Keratinocyte (primary cell): ENCODE measurements at regions not wholly inside any gene's neighbourhood (a gene's known extent, or its start where the extent isn't known, plus 50 kb on each side); places are given as distances from the start of the nearest gene placed in this dataset.

Experiments
- DNase-seq: peaks from one replicate; pipeline ENCODE4 v3.0.0-alpha.2; 2011; ENCODE audit warnings: low read depth, missing footprints, low spot score
- FAIRE-seq: peaks from 2 replicates; lab custom pipeline; 2011; peaks lifted over from hg19 to GRCh38; lab: Jason Lieb, UNC
- H2AFZ ChIP-seq: 2 replicates; pipeline ENCODE4 v1.6.0; 2012; ENCODE audit warnings: low read length, control low read depth, inconsistent platforms; ENCODE audit not compliant: control insufficient read depth
- H3K27ac ChIP-seq: 2 replicates; pipeline ENCODE4 v1.5.1; 2011; ENCODE audit warnings: low read length; ENCODE audit not compliant: control insufficient read depth, insufficient read depth
- H3K27me3 ChIP-seq: 3 replicates; pipeline ENCODE4 v1.6.0; 2011; ENCODE audit warnings: low read length; ENCODE audit not compliant: control insufficient read depth, insufficient read depth; ENCODE audit errors: extremely low read depth
- H3K36me3 ChIP-seq, 2 experiments: 2 replicates in 1 of 2; 3 replicates in 1 of 2; pipeline ENCODE4 v1.5.1; 2011; ENCODE audit warnings: low read length in 2 of 2, mild to moderate bottlenecking in 1 of 2; ENCODE audit not compliant: control insufficient read depth in 2 of 2, insufficient read depth in 2 of 2; ENCODE audit errors: extremely low read depth in 1 of 2
- H3K4me1 ChIP-seq: 3 replicates; pipeline ENCODE4 v1.5.1; 2011; ENCODE audit warnings: low read length; ENCODE audit not compliant: control insufficient read depth, insufficient read depth; ENCODE audit errors: extremely low read depth
- H3K4me2 ChIP-seq: 3 replicates; pipeline ENCODE4 v1.6.0; 2011; ENCODE audit warnings: low read depth, low read length; ENCODE audit not compliant: control insufficient read depth, insufficient read depth; ENCODE audit errors: extremely low read depth
- H3K4me3 ChIP-seq, 3 experiments: fragments of 200-600 bp in 1 of 3; sonication (generic) in 1 of 3; 2 replicates in 2 of 3; 3 replicates in 1 of 3; pipeline ENCODE4 v1.5.1; 2011 to 2016; ENCODE audit warnings: low read length in 3 of 3, mild to moderate bottlenecking in 3 of 3, control low read depth in 2 of 3, inconsistent platforms in 1 of 3, low read depth in 1 of 3, mixed read lengths in 1 of 3, mixed run types in 1 of 3, moderate library complexity in 1 of 3; ENCODE audit not compliant: control insufficient read depth in 2 of 3, insufficient read depth in 2 of 3; ENCODE audit errors: extremely low read depth in 1 of 3
- H3K79me2 ChIP-seq: 2 replicates; pipeline ENCODE4 v1.6.0; 2012; ENCODE audit warnings: low read length; ENCODE audit not compliant: control insufficient read depth, insufficient read depth
- H3K9ac ChIP-seq: 3 replicates; pipeline ENCODE4 v1.6.0; 2011; ENCODE audit warnings: low read length; ENCODE audit not compliant: control insufficient read depth, insufficient read depth; ENCODE audit errors: extremely low read depth
- H3K9me1 ChIP-seq: 3 replicates; pipeline ENCODE4 v1.6.0; 2011; ENCODE audit warnings: low read length; ENCODE audit not compliant: control insufficient read depth, insufficient read depth; ENCODE audit errors: extremely low read depth
- H3K9me3 ChIP-seq: 2 replicates; pipeline ENCODE4 v1.5.1; 2012; ENCODE audit warnings: low read depth, low read length; ENCODE audit not compliant: control insufficient read depth
- H4K20me1 ChIP-seq: 3 replicates; pipeline ENCODE4 v1.6.0; 2011; ENCODE audit warnings: low read length; ENCODE audit not compliant: control insufficient read depth, insufficient read depth; ENCODE audit errors: extremely low read depth
- EZH2 ChIP-seq: IDR thresholded peaks from one replicate; pipeline ENCODE4 v1.6.1; 2012; ENCODE audit warnings: inconsistent platforms, mild to moderate bottlenecking, low read length, moderate library complexity
- dilution Hi-C: fragments of 300-500 bp; cut with MboI; formaldehyde crosslinking; loops from one replicate; pipeline ENCODE4 v1.7.0; 2020; ENCODE audit warnings: low sequenced_read_pairs; ENCODE audit not compliant: extremely low pct_ligation_motif_present
- TF ChIP-seq, protein P1 (sequence below), 3 experiments: IDR thresholded peaks in 1 of 3; conservative IDR thresholded peaks in 1 of 3; optimal IDR thresholded peaks in 1 of 3; 2 replicates in 2 of 3; 3 replicates in 1 of 3; pipeline versions ENCODE3 to v1.5.1; 2011; ENCODE audit warnings: low read length in 3 of 3, mild to moderate bottlenecking in 3 of 3, moderate library complexity in 2 of 3, control low read depth in 1 of 3, inconsistent platforms in 1 of 3; ENCODE audit not compliant: insufficient read depth in 2 of 3; ENCODE audit errors: extremely low read depth in 1 of 3

DNA sequence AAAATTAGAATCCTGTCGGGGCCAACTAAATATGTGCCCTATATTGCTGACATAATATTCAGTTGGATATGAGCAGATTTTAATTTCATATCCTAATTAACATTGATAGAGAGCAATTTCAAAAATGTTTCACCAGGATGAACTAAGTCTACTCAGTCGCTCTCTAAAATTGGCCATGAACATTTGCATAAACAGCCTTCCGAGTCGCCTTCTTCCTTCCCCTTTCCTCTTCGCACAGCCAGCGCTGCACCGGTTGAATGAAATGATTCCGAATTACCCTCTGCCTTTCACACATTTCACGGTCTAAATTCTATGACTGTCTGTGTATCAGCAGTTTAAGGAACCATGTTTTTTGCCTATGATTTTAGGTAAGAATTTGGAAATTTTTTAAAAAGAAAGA, 413.7 kb downstream of the LIG4 start:
- Histone ChIP-seq H3K9me3 (no peaks in the 10 kb centered on the region), H3K79me2 (no peaks in the 10 kb centered on the region)

DNA sequence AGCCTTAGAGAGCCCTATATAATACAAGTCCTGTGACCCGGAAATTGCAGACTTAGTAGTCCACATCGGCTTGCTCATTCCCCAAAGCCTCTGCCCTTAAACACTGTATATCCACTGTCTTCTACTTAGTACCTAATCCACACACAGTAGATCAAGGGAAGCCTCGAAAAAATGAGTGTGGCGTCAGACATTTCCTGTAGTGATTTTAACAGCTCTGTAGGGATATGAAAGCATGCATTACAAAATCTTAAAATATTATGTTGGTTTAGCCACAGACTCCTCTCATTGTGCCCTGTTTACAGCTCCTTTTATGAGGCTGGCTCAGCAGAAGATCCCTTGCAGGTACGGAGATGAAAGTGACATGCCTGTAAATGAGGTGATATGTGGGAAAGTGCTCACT, 416.3 kb downstream of the LIG4 start:
- no peaks in the 10 kb centered on the region for H3K9me3 ChIP-seq
- no peak overlapping the region for H2AFZ ChIP-seq
- H3K4me2 ChIP-seq, result no peak overlapping the region
- H3K27ac ChIP-seq, result no peak overlapping the region
- H3K4me1 ChIP-seq, result no peaks in the 10 kb centered on the region
- no peaks in the 10 kb centered on the region for H3K9me1 ChIP-seq
- H3K79me2 ChIP-seq, result no peaks in the 10 kb centered on the region
- dilution Hi-C loops, result no loop called here
- no peaks in the 10 kb centered on the region for H3K36me3 ChIP-seq
- no peak overlapping the region for H3K4me3 ChIP-seq
- no peaks in the 10 kb centered on the region for H3K27me3 ChIP-seq
- FAIRE-seq (no peak), DNase-seq (no peak)
- no peak for TF ChIP-seq EZH2
- TF ChIP-seq, protein P1, sequence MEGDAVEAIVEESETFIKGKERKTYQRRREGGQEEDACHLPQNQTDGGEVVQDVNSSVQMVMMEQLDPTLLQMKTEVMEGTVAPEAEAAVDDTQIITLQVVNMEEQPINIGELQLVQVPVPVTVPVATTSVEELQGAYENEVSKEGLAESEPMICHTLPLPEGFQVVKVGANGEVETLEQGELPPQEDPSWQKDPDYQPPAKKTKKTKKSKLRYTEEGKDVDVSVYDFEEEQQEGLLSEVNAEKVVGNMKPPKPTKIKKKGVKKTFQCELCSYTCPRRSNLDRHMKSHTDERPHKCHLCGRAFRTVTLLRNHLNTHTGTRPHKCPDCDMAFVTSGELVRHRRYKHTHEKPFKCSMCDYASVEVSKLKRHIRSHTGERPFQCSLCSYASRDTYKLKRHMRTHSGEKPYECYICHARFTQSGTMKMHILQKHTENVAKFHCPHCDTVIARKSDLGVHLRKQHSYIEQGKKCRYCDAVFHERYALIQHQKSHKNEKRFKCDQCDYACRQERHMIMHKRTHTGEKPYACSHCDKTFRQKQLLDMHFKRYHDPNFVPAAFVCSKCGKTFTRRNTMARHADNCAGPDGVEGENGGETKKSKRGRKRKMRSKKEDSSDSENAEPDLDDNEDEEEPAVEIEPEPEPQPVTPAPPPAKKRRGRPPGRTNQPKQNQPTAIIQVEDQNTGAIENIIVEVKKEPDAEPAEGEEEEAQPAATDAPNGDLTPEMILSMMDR (optimal IDR thresholded peaks at IDR 0.05 in 1 of 3, IDR thresholded peaks at IDR 0.05 in 1 of 3, conservative IDR thresholded peaks at IDR 0.05 in 1 of 3; ENCODE audit: extremely low read depth in 1 of 3, insufficient read depth in 2 of 3, low read length in 3 of 3), result no peak
- H4K20me1 ChIP-seq, result no peaks in the 10 kb centered on the region
- no peak overlapping the region for H3K9ac ChIP-seq

More for the DNA sequence above, 413.7 kb downstream of the LIG4 start:
- Histone ChIP-seq H3K36me3 (no peaks in the 10 kb centered on the region), H3K27me3 (no peaks in the 10 kb centered on the region), H3K9ac (no peak overlapping the region), H3K9me1 (no peaks in the 10 kb centered on the region), H3K27ac (no peak overlapping the region), H4K20me1 (no peaks in the 10 kb centered on the region), H3K4me3 (no peak overlapping the region), H3K4me1 (no peaks in the 10 kb centered on the region), H2AFZ (no peak overlapping the region), H3K4me2 (no peak overlapping the region)
- DNase-seq (no peak), FAIRE-seq (no peak)
- no peak for TF ChIP-seq EZH2
- TF ChIP-seq, protein P1 (optimal IDR thresholded peaks at IDR 0.05 in 1 of 3, IDR thresholded peaks at IDR 0.05 in 1 of 3, conservative IDR thresholded peaks at IDR 0.05 in 1 of 3; ENCODE audit: extremely low read depth in 1 of 3, insufficient read depth in 2 of 3, low read length in 3 of 3), result no peak
- dilution Hi-C loops, result no loop called here
